ENCODE measurements at regions not wholly inside any gene's neighbourhood (a gene's known extent, or its start where the extent isn't known, plus 50 kb on each side); places are given as distances from the start of the nearest gene placed in this dataset.

GRCh38 chr10:124300735-124301134, 118.0 kb downstream of the OAT start:
- no peak for TF ChIP-seq CBX3 (IDR thresholded peaks at IDR 0.05; ENCODE audit: low read depth)
- TF ChIP-seq ZNF274 (IDR thresholded peaks at IDR 0.05; ENCODE audit: low read depth, low read length) = no peak
- no peak for TF ChIP-seq POLR2A (IDR thresholded peaks at IDR 0.05; ENCODE audit: borderline replicate concordance, extremely low read depth, insufficient read depth, insufficient read length)
- no peak for TF ChIP-seq EZH2phosphoT487 (IDR thresholded peaks at IDR 0.05; ENCODE audit: borderline replicate concordance)
- TF ChIP-seq YY1 (IDR thresholded peaks at IDR 0.05; ENCODE audit: extremely low read depth, insufficient replicate concordance, low read depth, low read length) = no peak
- no peak for TF ChIP-seq CEBPB (IDR thresholded peaks at IDR 0.05; ENCODE audit: low read depth)
- no peak for TF ChIP-seq SRF (IDR thresholded peaks at IDR 0.05; ENCODE audit: low read depth)
- TF ChIP-seq FOSL1 (IDR thresholded peaks at IDR 0.05; ENCODE audit: low read depth) = no peak
- TF ChIP-seq CTCF (IDR thresholded peaks at IDR 0.05 in 2 of 3, conservative IDR thresholded peaks at IDR 0.05 in 1 of 3; ENCODE audit: borderline replicate concordance in 1 of 3, insufficient read depth in 1 of 3, low read depth in 2 of 3, low read length in 2 of 3) = no peak
- no peak for TF ChIP-seq ELF1 (IDR thresholded peaks at IDR 0.05; ENCODE audit: borderline replicate concordance, low read depth)
- TF ChIP-seq REST (IDR thresholded peaks at IDR 0.05; ENCODE audit: low read depth) = no peak
- TF ChIP-seq POLR2AphosphoS5 (IDR thresholded peaks at IDR 0.05; ENCODE audit: low read depth, low read length) = no peak
- no peak for TF ChIP-seq SIN3A (IDR thresholded peaks at IDR 0.05; ENCODE audit: low read depth)
- TF ChIP-seq EGR1 (IDR thresholded peaks at IDR 0.05; ENCODE audit: low read depth) = no peak
- ATAC-seq (no peak), DNase-seq (ENCODE audit: low read depth, low spot score) (no peak)
- Histone ChIP-seq H3K4me1 (ENCODE audit: control insufficient read depth in 1 of 2, insufficient read depth in 2 of 2, low read length in 2 of 2) (no peaks in the 10 kb centered on the region), H3K27ac (ENCODE audit: low read depth, low read length) (no peak overlapping the region), H3K9ac (ENCODE audit: low read length) (no peak overlapping the region), H2AFZ (ENCODE audit: low read depth, low read length, poor library complexity, severe bottlenecking) (no peak overlapping the region), H3K36me3 (ENCODE audit: control insufficient read depth in 1 of 2, insufficient read depth in 2 of 2, low read length in 2 of 2) (no peaks in the 10 kb centered on the region), H3K9me2 (ENCODE audit: insufficient read depth) (no peaks in the 10 kb centered on the region), H4K20me1 (ENCODE audit: insufficient read depth) (no peaks in the 10 kb centered on the region), H3K27me3 (ENCODE audit: insufficient read depth, low read length) (no peaks in the 10 kb centered on the region), H3K79me2 (ENCODE audit: insufficient read depth, low read length) (no peaks in the 10 kb centered on the region), H3K4me2 (ENCODE audit: low read length) (no peak overlapping the region), H3K9me3 (ENCODE audit: control insufficient read depth in 1 of 2, insufficient read depth in 1 of 2, low read depth in 1 of 2, low read length in 2 of 2) (peaks cover 15 to 16% of the 10 kb centered on the region in 2 experiments; a peak in 2 of 4 replicates), H3K4me3 (replicated peaks in 1 of 2; ENCODE audit: low read depth in 1 of 2, low read length in 2 of 2) (no peak overlapping the region)
- BruUV-seq (replicated peaks) = no TSS peak
- ChIA-PET POLR2A (no interaction called here), CTCF (no interaction called here), RAD21 (ENCODE audit: low non-redundant PET in 1 of 2, low total read pairs in 2 of 2, uncharacterized antibody in 2 of 2, unreplicated experiment in 2 of 2) (no interaction called here)
- intact Hi-C loops (cut with micrococcal nuclease) = no loop called here
